Lower leg skin (tissue), 3 donors: ENCODE measurements at regions not wholly inside any gene's neighbourhood (a gene's known extent, or its start where the extent isn't known, plus 50 kb on each side); places are given as distances from the start of the nearest gene placed in this dataset.

Experiments
- POLR2A ChIP-seq, 2 donors: fragments of 450-650 bp; IDR thresholded peaks; one replicate each; pipeline ENCODE4 v1.6.1; 2016 to 2017; ENCODE audit warnings: antibody characterized with exemption in 2 of 2, mild to moderate bottlenecking in 1 of 2, moderate library complexity in 1 of 2
- TF ChIP-seq, protein P1 (sequence below), 3 donors: fragments of 450-650 bp; IDR thresholded peaks; one replicate each; pipeline ENCODE4 v1.5.1; 2016; ENCODE audit warnings: antibody characterized with exemption in 3 of 3, mild to moderate bottlenecking in 3 of 3, moderate library complexity in 2 of 3

DNA sequence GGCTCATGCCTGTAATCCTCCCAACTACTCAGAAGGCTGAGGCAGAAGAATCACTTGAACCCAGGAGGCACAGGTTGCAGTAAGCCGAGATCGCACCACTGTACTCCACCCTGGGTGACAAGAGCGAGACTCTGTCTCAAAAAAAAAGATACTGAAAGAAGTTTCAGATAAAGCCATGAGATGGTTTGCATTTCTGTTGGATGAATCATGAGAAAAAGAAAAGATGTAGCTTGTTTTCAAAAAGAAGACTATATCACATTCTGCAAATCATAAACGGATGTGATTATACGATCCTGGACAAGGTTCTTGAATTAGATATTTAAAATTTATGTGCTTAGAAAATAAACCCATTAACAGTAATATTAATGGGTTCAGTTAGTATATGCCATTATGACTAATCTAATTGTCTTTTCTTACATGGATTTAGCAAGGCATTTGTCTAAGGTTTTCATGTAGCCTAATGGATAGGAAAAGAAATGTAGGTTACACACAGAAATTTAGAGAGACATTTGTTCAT, 345.9 kb downstream of the SLC7A11 start:
- TF ChIP-seq, protein P1, sequence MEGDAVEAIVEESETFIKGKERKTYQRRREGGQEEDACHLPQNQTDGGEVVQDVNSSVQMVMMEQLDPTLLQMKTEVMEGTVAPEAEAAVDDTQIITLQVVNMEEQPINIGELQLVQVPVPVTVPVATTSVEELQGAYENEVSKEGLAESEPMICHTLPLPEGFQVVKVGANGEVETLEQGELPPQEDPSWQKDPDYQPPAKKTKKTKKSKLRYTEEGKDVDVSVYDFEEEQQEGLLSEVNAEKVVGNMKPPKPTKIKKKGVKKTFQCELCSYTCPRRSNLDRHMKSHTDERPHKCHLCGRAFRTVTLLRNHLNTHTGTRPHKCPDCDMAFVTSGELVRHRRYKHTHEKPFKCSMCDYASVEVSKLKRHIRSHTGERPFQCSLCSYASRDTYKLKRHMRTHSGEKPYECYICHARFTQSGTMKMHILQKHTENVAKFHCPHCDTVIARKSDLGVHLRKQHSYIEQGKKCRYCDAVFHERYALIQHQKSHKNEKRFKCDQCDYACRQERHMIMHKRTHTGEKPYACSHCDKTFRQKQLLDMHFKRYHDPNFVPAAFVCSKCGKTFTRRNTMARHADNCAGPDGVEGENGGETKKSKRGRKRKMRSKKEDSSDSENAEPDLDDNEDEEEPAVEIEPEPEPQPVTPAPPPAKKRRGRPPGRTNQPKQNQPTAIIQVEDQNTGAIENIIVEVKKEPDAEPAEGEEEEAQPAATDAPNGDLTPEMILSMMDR (IDR thresholded peaks at IDR 0.05) = no peak
- no peak for TF ChIP-seq POLR2A (IDR thresholded peaks at IDR 0.05)
